ENCODE measurements at regions not wholly inside any gene's neighbourhood (a gene's known extent, or its start where the extent isn't known, plus 50 kb on each side); places are given as distances from the start of the nearest gene placed in this dataset.
A peak's percentile ranks its signal among the peaks of the same experiment; 100 is the strongest.

DNA sequence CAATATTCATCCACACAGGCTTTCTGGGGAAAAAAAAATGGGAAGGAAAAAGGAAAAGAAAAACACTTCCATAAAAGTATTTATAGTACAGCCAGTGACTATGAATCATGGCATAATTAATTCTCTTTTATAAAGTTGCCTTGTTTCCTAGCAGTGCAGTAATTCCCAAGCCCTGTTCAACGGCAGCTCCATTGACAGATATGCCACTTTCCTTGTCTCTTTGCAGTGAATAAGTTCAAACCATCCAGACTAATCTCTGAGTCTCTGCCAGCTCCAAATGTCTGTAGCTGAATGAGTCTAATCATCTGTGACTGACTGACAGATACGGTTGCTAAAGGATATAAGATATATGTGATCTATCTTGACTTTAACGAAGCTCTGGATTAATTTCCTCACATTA, 52.9 kb upstream of the KCNJ16 start:
- 0 out of 4 replicates have a peak, but pooled peaks of 1 of the 2 experiments have one; percentile 33 for TF ChIP-seq EP300 (IDR thresholded peaks at IDR 0.05; ENCODE audit: borderline replicate concordance in 1 of 2, low read depth in 1 of 2, low read length in 1 of 2)
- TF ChIP-seq RFX5 (IDR thresholded peaks at IDR 0.05; ENCODE audit: low read length): no peak
- no peak for TF ChIP-seq SMC3 (IDR thresholded peaks at IDR 0.05; ENCODE audit: low read depth, low read length)
- 0 out of 2 replicates have a peak, but pooled peaks have one; percentile 5 for TF ChIP-seq FOSL2 (IDR thresholded peaks at IDR 0.05; ENCODE audit: borderline replicate concordance, low read depth)
- TF ChIP-seq SIN3A (IDR thresholded peaks at IDR 0.05; ENCODE audit: borderline replicate concordance, low read depth, low read length): no peak
- no peak for TF ChIP-seq MEF2A (IDR thresholded peaks at IDR 0.05; ENCODE audit: borderline replicate concordance, low read depth)
- TF ChIP-seq ZBTB33 (IDR thresholded peaks at IDR 0.05; ENCODE audit: borderline replicate concordance, low read depth): no peak
- TF ChIP-seq FOXM1 (IDR thresholded peaks at IDR 0.05; ENCODE audit: low read depth): no peak
- no peak for TF ChIP-seq GATA2 (CRISPR knock-in tag; IDR thresholded peaks at IDR 0.05)
- TF ChIP-seq IRF3 (IDR thresholded peaks at IDR 0.05; ENCODE audit: low read depth, low read length): no peak
- TF ChIP-seq RXRA (IDR thresholded peaks at IDR 0.05; ENCODE audit: borderline replicate concordance, low read depth): no peak
- peak; percentile 65 for TF ChIP-seq PBX3 (IDR thresholded peaks at IDR 0.05)
- TF ChIP-seq, protein P1, sequence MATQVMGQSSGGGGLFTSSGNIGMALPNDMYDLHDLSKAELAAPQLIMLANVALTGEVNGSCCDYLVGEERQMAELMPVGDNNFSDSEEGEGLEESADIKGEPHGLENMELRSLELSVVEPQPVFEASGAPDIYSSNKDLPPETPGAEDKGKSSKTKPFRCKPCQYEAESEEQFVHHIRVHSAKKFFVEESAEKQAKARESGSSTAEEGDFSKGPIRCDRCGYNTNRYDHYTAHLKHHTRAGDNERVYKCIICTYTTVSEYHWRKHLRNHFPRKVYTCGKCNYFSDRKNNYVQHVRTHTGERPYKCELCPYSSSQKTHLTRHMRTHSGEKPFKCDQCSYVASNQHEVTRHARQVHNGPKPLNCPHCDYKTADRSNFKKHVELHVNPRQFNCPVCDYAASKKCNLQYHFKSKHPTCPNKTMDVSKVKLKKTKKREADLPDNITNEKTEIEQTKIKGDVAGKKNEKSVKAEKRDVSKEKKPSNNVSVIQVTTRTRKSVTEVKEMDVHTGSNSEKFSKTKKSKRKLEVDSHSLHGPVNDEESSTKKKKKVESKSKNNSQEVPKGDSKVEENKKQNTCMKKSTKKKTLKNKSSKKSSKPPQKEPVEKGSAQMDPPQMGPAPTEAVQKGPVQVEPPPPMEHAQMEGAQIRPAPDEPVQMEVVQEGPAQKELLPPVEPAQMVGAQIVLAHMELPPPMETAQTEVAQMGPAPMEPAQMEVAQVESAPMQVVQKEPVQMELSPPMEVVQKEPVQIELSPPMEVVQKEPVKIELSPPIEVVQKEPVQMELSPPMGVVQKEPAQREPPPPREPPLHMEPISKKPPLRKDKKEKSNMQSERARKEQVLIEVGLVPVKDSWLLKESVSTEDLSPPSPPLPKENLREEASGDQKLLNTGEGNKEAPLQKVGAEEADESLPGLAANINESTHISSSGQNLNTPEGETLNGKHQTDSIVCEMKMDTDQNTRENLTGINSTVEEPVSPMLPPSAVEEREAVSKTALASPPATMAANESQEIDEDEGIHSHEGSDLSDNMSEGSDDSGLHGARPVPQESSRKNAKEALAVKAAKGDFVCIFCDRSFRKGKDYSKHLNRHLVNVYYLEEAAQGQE (IDR thresholded peaks at IDR 0.05; ENCODE audit: low read depth, low read length): no peak

More for the DNA sequence above, 52.9 kb upstream of the KCNJ16 start:
- Histone ChIP-seq H3K9me3 (no peaks in the 10 kb centered on the region), H3F3A (replicated peaks; ENCODE audit: insufficient read depth) (peaks cover 8% of the 10 kb centered on the region), H4K20me1 (ENCODE audit: insufficient read depth) (no peaks in the 10 kb centered on the region), H3K9me2 (no peaks in the 10 kb centered on the region), H3K27ac (ENCODE audit: low read depth in 2 of 2, low read length in 1 of 2) (peak overlapping the region; percentile 50; a peak in 3 of 4 replicates), H3K4me3 (ENCODE audit: low read depth in 2 of 2, low read length in 1 of 2) (no peak overlapping the region), H3K9ac (no peak overlapping the region), H3K36me3 (replicated peaks in 1 of 2; ENCODE audit: control insufficient read depth in 1 of 2, insufficient read depth in 2 of 2, low read length in 1 of 2) (no peaks in the 10 kb centered on the region), H3K4me1 (ENCODE audit: control insufficient read depth in 1 of 2, insufficient read depth in 2 of 2, low read depth in 1 of 2, low read length in 1 of 2) (peaks cover 3 to 9% of the 10 kb centered on the region in 2 experiments; a peak in 2 of 4 replicates), H3K79me2 (ENCODE audit: insufficient read depth) (no peaks in the 10 kb centered on the region), H2AFZ (ENCODE audit: low read depth) (peak overlapping the region; percentile 58; the same call in 1 of the 2 replicates), H3K4me2 (peak overlapping the region; percentile 36; the same call in 1 of the 2 replicates), H3K27me3 (ENCODE audit: insufficient read depth) (no peaks in the 10 kb centered on the region)
- CTCF ChIA-PET: interaction anchor here (0.7 to 1.3 kb wide), 3 partner anchors 11 to 415 kb away, joined by 3 to 4 read pairs (median 3); no protein-coding TSS in a partner anchor
- 14% methylated on average over 3 of the region's 3 CpGs for WGBS (ENCODE audit: low lambda C conversion rate)
- POLR2A ChIA-PET: no interaction called here
- no peak for DNase-seq

Measured in SK-N-SH (cell line).